ENCODE measurements at regions not wholly inside any gene's neighbourhood (a gene's known extent, or its start where the extent isn't known, plus 50 kb on each side); places are given as distances from the start of the nearest gene placed in this dataset.

- in situ Hi-C loops (cut with MboI; ENCODE audit: low pct_unique_long_range_greater_than_20kb, low sequenced_read_pairs, unreplicated experiment), result no loop called here
- DNase-seq (ENCODE audit: low spot score), result no peak
- no peak for TF ChIP-seq CTCF (IDR thresholded peaks at IDR 0.05; ENCODE audit: extremely low read depth, insufficient read depth, missing control alignments)
These were observed 607.3 kb upstream of the CADM1 start for GRCh38 chr11:116111546-116111945.

DNA sequence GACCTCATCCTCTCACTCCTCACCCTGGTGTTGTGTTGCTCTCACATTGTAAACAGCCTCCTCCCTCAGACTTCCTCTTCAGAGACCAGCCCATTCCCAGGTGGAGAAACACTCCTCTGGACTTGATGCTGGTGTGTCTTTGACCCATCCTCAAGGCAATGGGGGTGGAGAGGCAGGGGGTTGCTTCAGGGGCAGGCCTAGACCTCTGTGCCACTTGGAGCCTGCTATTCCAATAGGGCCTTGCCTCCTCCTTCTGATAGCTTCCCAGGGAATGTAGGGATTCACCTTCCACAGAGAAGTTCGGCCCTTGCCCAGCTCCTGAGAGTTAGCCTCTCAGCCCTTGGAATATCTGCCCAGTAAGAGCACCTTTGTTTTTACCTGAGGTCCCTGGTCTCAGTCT is 606.6 kb upstream of the CADM1 start:
- TF ChIP-seq CTCF (IDR thresholded peaks at IDR 0.05; ENCODE audit: extremely low read depth, insufficient read depth, missing control alignments), result no peak
- in situ Hi-C loops (cut with MboI; ENCODE audit: low pct_unique_long_range_greater_than_20kb, low sequenced_read_pairs, unreplicated experiment), result no loop called here
- DNase-seq (ENCODE audit: low spot score), result no peak

DNA sequence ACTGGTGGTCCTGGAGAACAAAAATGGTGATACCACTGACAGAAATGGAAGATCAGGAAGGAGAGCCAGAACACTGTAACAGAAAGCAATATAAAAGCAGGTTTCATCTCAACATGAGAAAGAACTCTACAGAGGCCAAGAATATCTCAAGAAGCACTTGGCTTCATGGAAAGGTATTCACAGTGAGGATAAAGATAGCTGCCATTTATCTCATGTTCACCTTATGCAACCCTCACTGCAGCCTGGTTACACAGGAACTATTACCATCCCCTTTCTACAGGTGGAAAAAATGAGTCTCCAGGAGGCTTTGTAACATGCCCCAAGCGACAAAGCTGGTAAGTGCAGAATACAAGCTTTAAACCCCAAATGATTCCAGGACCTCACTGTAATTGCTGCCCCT is 606.1 kb upstream of the CADM1 start:
- no peak for TF ChIP-seq CTCF (IDR thresholded peaks at IDR 0.05; ENCODE audit: extremely low read depth, insufficient read depth, missing control alignments)
- in situ Hi-C loops (cut with MboI; ENCODE audit: low pct_unique_long_range_greater_than_20kb, low sequenced_read_pairs, unreplicated experiment), result no loop called here

GRCh38 chr11:116109228-116109627 is 605.0 kb upstream of the CADM1 start:
- no peak for DNase-seq (ENCODE audit: low spot score)
- no peak for TF ChIP-seq CTCF (IDR thresholded peaks at IDR 0.05; ENCODE audit: extremely low read depth, insufficient read depth, missing control alignments)
- in situ Hi-C loops (cut with MboI; ENCODE audit: low pct_unique_long_range_greater_than_20kb, low sequenced_read_pairs, unreplicated experiment), result no loop called here

More for the DNA sequence above, 606.1 kb upstream of the CADM1 start:
- no peak for DNase-seq (ENCODE audit: low spot score)

- no peak for DNase-seq (ENCODE audit: low spot score)
- in situ Hi-C loops (cut with MboI; ENCODE audit: low pct_unique_long_range_greater_than_20kb, low sequenced_read_pairs, unreplicated experiment), result no loop called here
- TF ChIP-seq CTCF (IDR thresholded peaks at IDR 0.05; ENCODE audit: extremely low read depth, insufficient read depth, missing control alignments), result no peak
These were observed 603.9 kb upstream of the CADM1 start for GRCh38 chr11:116108161-116108560.

GRCh38 chr11:116107229-116107628 is 603.0 kb upstream of the CADM1 start:
- in situ Hi-C loops (cut with MboI; ENCODE audit: low pct_unique_long_range_greater_than_20kb, low sequenced_read_pairs, unreplicated experiment), result no loop called here
- DNase-seq (ENCODE audit: low spot score), result no peak
- TF ChIP-seq CTCF (IDR thresholded peaks at IDR 0.05; ENCODE audit: extremely low read depth, insufficient read depth, missing control alignments), result no peak

Measured in GM13977 (cell line).